ENCODE measurements at regions not wholly inside any gene's neighbourhood (a gene's known extent, or its start where the extent isn't known, plus 50 kb on each side); places are given as distances from the start of the nearest gene placed in this dataset.

- Mint-ChIP-seq H3K4me3 (no peak overlapping the region), H3K4me1 (peaks cover 2% of the 10 kb centered on the region), H3K36me3 (peaks cover 5% of the 10 kb centered on the region; the same call in 1 of the 2 replicates), H3K27ac (no peak overlapping the region), H3K9me3 (peaks cover 12% of the 10 kb centered on the region), H3K27me3 (ENCODE audit: low read depth) (no peaks in the 10 kb centered on the region)
- no peak for DNase-seq (ENCODE audit: low spot score)
- no peak for ATAC-seq
- ChIA-PET POLR2A (no interaction called here), CTCF (no interaction called here)
- TF ChIP-seq GRHL2 (CRISPR knock-in tag; IDR thresholded peaks at IDR 0.05; ENCODE audit: insufficient replicate concordance, severe bottlenecking) (no peak), FOXP4 (CRISPR knock-in tag; IDR thresholded peaks at IDR 0.05) (no peak), TCF7 (CRISPR knock-in tag; IDR thresholded peaks at IDR 0.05; ENCODE audit: low read depth) (no peak), TP53 (CRISPR knock-in tag; IDR thresholded peaks at IDR 0.05) (no peak), AR (CRISPR knock-in tag; IDR thresholded peaks at IDR 0.05) (no peak), ATF3 (CRISPR knock-in tag; conservative IDR thresholded peaks at IDR 0.05) (no peak), HMGA2 (CRISPR knock-in tag; IDR thresholded peaks at IDR 0.05) (no peak), SMAD3 (CRISPR knock-in tag; IDR thresholded peaks at IDR 0.05; ENCODE audit: borderline replicate concordance) (no peak), NR1H2 (CRISPR knock-in tag; IDR thresholded peaks at IDR 0.05) (no peak), GTF2I (CRISPR knock-in tag; conservative IDR thresholded peaks at IDR 0.05) (no peak), ZNF232 (CRISPR knock-in tag; IDR thresholded peaks at IDR 0.05) (no peak)
- TF ChIP-seq, protein P1, sequence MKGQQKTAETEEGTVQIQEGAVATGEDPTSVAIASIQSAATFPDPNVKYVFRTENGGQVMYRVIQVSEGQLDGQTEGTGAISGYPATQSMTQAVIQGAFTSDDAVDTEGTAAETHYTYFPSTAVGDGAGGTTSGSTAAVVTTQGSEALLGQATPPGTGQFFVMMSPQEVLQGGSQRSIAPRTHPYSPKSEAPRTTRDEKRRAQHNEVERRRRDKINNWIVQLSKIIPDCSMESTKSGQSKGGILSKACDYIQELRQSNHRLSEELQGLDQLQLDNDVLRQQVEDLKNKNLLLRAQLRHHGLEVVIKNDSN (CRISPR knock-in tag; IDR thresholded peaks at IDR 0.05), result no peak
- TF ChIP-seq, protein P2, sequence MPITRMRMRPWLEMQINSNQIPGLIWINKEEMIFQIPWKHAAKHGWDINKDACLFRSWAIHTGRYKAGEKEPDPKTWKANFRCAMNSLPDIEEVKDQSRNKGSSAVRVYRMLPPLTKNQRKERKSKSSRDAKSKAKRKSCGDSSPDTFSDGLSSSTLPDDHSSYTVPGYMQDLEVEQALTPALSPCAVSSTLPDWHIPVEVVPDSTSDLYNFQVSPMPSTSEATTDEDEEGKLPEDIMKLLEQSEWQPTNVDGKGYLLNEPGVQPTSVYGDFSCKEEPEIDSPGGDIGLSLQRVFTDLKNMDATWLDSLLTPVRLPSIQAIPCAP (CRISPR knock-in tag; IDR thresholded peaks at IDR 0.05), result no peak
- TF ChIP-seq, protein P3, sequence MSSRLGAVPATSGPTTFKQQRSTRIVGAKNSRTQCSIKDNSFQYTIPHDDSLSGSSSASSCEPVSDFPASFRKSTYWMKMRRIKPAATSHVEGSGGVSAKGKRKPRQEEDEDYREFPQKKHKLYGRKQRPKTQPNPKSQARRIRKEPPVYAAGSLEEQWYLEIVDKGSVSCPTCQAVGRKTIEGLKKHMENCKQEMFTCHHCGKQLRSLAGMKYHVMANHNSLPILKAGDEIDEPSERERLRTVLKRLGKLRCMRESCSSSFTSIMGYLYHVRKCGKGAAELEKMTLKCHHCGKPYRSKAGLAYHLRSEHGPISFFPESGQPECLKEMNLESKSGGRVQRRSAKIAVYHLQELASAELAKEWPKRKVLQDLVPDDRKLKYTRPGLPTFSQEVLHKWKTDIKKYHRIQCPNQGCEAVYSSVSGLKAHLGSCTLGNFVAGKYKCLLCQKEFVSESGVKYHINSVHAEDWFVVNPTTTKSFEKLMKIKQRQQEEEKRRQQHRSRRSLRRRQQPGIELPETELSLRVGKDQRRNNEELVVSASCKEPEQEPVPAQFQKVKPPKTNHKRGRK (CRISPR knock-in tag; IDR thresholded peaks at IDR 0.05; ENCODE audit: borderline replicate concordance), result no peak
- TF ChIP-seq, protein P4, sequence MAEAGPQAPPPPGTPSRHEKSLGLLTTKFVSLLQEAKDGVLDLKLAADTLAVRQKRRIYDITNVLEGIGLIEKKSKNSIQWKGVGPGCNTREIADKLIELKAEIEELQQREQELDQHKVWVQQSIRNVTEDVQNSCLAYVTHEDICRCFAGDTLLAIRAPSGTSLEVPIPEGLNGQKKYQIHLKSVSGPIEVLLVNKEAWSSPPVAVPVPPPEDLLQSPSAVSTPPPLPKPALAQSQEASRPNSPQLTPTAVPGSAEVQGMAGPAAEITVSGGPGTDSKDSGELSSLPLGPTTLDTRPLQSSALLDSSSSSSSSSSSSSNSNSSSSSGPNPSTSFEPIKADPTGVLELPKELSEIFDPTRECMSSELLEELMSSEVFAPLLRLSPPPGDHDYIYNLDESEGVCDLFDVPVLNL (CRISPR knock-in tag; IDR thresholded peaks at IDR 0.05; ENCODE audit: borderline replicate concordance, low read depth), result no peak
- TF ChIP-seq, protein P5, sequence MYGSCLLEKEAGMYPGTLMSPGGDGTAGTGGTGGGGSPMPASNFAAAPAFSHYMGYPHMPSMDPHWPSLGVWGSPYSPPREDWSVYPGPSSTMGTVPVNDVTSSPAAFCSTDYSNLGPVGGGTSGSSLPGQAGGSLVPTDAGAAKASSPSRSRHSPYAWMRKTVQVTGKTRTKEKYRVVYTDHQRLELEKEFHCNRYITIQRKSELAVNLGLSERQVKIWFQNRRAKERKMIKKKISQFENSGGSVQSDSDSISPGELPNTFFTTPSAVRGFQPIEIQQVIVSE (CRISPR knock-in tag; IDR thresholded peaks at IDR 0.05; ENCODE audit: borderline replicate concordance), result no peak
These were observed 62.7 kb upstream of the MYCBP2 start for GRCh38 chr13:77389625-77390000.
